Type B pancreatic cell (in vitro differentiated cells): ENCODE measurements at regions not wholly inside any gene's neighbourhood (a gene's known extent, or its start where the extent isn't known, plus 50 kb on each side); places are given as distances from the start of the nearest gene placed in this dataset.
A peak's percentile ranks its signal among the peaks of the same experiment; 100 is the strongest.

ENCODE experiments used
- DNase-seq: peaks from one replicate; pipeline ENCODE4 v3.0.0; 2021; ENCODE audit warnings: mixed read lengths; ENCODE audit not compliant: unreplicated experiment; ENCODE audit errors: extremely low spot score
- H3K27ac Mint-ChIP-seq: 2 replicates; pipeline ENCODE4 v1.8.0; 2021; ENCODE audit warnings: mild to moderate bottlenecking, mixed read lengths
- H3K27me3 Mint-ChIP-seq: 2 replicates; pipeline ENCODE4 v1.8.0; 2021; ENCODE audit warnings: mixed read lengths
- H3K36me3 Mint-ChIP-seq: 2 replicates; pipeline ENCODE4 v1.8.0; 2021; ENCODE audit warnings: mixed read lengths
- H3K4me1 Mint-ChIP-seq: one replicate; pipeline ENCODE4 v1.8.0; 2021; ENCODE audit warnings: mixed read lengths; ENCODE audit not compliant: unreplicated experiment
- H3K4me3 Mint-ChIP-seq: 2 replicates; pipeline ENCODE4 v1.8.0; 2021; ENCODE audit warnings: mild to moderate bottlenecking, mixed read lengths
- H3K9me3 Mint-ChIP-seq: 2 replicates; pipeline ENCODE4 v1.8.0; 2021; ENCODE audit warnings: mixed read lengths
- CTCF ChIP-seq: fragments of 200-600 bp; sonication (generic); conservative IDR thresholded peaks from 2 replicates; pipeline ENCODE4 v1.5.0; 2021; ENCODE audit warnings: antibody characterized with exemption, mild to moderate bottlenecking

DNA sequence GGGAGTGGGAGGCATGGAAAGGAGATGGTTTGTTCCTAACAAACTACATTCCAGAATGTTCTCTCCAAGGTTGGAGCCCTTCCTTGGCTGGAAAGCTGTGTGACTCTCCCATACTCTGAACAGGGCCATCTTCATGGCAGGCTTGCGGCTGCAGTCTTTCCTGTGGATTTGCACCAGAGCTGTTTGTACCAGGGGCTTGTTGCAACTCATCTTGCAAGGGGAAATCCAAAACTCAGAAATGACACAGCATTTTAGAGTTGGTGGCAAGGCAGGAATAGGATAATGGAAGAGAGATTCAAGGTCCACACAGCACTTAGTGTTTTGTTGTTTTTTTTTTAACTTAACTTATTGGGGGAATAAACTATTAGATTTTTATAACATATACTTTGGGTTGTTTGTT lies 73.7 kb upstream of the ZNF516 start:
- H3K27me3 Mint-ChIP-seq, result no peaks in the 10 kb centered on the region
- TF ChIP-seq CTCF, result no peak
- H3K27ac Mint-ChIP-seq, result no peak overlapping the region
- DNase-seq, result no peak
- no peaks in the 10 kb centered on the region for H3K9me3 Mint-ChIP-seq
- H3K4me3 Mint-ChIP-seq, result no peak overlapping the region
- H3K4me1 Mint-ChIP-seq, result peaks cover 21% of the 10 kb centered on the region
- no peaks in the 10 kb centered on the region for H3K36me3 Mint-ChIP-seq

DNA sequence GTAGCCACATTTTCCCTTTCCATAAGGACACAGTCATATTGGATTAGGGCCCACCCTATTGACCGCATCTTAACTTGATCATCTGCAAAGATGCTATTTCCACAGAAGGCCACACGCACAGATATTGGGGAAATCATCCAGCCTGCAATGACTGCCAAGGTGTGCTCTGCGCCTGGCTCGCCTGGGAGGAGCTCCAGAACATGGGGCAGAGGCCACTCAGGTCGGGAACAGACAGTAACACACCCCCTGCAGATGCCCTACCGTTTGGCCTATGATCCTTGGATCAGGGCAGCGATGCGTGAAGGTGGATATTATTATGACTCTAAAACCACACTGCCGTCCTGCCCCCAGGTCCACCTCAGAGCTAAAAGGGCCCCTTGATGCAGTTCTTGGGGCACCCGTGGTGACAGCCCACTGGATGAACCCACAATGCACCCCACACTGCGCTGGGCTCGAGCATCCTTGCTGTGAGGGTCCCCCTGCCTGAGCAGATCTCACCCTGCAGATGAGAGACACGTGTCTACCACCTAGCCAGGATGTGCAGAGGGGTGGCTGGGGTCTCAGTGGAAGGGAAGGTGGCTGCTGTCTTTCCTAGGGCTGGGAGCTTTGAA lies 72.9 kb upstream of the ZNF516 start:
- no peak for TF ChIP-seq CTCF
- Mint-ChIP-seq H3K27ac (no peak overlapping the region), H3K4me3 (no peak overlapping the region), H3K4me1 (peaks cover 21% of the 10 kb centered on the region), H3K36me3 (no peaks in the 10 kb centered on the region), H3K9me3 (no peaks in the 10 kb centered on the region), H3K27me3 (no peaks in the 10 kb centered on the region)
- no peak for DNase-seq

- Mint-ChIP-seq H3K36me3 (no peaks in the 10 kb centered on the region), H3K4me3 (no peak overlapping the region), H3K27me3 (no peaks in the 10 kb centered on the region), H3K9me3 (no peaks in the 10 kb centered on the region), H3K4me1 (peaks cover 16% of the 10 kb centered on the region), H3K27ac (no peak overlapping the region)
- DNase-seq, result no peak
- TF ChIP-seq CTCF, result no peak
Observed at GRCh38 chr18:76566987-76567386, 71.9 kb upstream of the ZNF516 start.

DNA sequence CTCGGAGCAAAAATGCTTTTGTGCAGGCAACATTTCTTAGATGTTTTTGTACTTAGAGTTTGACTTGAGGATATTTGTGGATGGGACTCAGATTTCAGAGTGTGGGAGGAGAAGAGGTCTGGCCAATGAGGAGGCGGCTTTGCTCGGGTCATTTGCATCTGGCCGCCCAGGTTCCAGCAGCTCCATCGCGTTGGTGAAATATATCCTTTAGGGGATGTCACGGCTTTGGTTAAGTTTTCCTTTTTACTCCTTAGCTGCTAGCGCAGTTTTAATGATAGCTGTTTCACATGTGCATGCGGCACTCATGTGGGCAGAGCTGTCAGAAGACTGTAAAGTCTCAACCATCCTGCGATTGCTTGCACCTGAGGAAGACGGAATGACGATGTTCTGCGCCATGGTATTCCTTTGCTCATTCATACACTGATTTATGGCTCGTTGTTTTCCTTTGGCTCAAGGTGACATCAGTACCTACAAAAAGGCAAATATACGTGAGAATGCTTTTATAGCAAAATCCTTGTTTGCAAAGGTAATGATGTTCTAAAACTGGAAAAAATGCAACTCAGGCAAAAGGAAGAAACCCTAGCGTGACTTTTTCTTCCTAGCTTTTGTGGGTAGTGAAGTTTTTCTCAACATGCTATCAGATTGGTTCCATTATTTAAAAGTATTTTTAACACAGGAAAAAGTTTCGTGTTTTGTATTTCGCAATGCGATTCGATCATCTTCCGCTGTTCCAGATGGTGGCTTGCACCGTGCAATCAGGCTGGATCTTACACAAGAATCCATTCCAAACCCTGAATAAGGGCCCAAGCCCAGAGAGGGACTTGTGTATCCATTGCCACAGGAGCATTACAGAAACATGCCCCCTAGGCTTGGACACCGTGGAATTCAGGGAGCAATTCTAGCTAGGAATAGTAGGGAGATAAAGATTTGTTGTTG lies 70.5 kb upstream of the ZNF516 start:
- Mint-ChIP-seq H3K4me3 (peak overlapping the region; percentile 61), H3K9me3 (no peaks in the 10 kb centered on the region), H3K4me1 (peaks cover 16% of the 10 kb centered on the region), H3K27me3 (no peaks in the 10 kb centered on the region), H3K27ac (peak overlapping the region; percentile 78), H3K36me3 (no peaks in the 10 kb centered on the region)
- no peak for TF ChIP-seq CTCF
- DNase-seq, result no peak

DNA sequence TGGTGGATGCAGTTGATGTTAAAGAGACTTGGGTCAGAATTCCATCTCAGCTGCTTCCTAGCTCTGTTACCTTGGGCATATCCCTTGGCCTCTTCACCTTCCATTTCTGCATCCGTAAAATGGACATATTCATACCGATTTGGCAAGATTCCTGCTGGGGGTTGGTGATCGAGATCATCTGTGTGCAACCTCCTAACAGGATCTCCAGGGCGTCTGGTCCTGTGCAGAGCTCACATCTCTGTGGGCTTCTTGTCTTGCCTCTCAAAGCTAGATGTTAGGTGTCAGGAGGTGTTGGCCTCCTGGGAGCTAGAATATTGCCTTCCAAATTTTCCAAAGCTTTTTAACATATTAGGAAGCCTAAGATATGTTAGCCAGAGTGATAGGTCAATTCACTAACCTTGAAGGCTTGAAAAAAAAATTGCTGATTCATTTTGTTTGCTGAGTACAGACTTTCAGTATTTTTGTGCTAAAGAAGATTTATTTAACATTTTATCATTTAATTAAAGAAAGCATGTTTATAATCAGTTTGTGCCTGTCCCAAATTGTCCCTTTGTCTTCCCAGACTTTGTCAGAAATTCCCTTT lies 69.7 kb upstream of the ZNF516 start:
- no peaks in the 10 kb centered on the region for H3K9me3 Mint-ChIP-seq
- H3K36me3 Mint-ChIP-seq, result no peaks in the 10 kb centered on the region
- peak overlapping the region; percentile 61 for H3K4me3 Mint-ChIP-seq
- peaks cover 16% of the 10 kb centered on the region for H3K4me1 Mint-ChIP-seq
- DNase-seq, result no peak
- no peaks in the 10 kb centered on the region for H3K27me3 Mint-ChIP-seq
- no peak for TF ChIP-seq CTCF
- H3K27ac Mint-ChIP-seq, result peak overlapping the region; percentile 78
